Thyroid gland (tissue), 4 donors: ENCODE measurements at regions not wholly inside any gene's neighbourhood (a gene's known extent, or its start where the extent isn't known, plus 50 kb on each side); places are given as distances from the start of the nearest gene placed in this dataset.

Experiments used
- POLR2A ChIP-seq, 2 donors: fragments of 450-650 bp; IDR thresholded peaks; one replicate each; pipeline ENCODE4 v1.6.1; 2017; ENCODE audit warnings: antibody characterized with exemption in 2 of 2, mild to moderate bottlenecking in 2 of 2, moderate library complexity in 1 of 2
- TF ChIP-seq, protein P1 (sequence below), 6 experiments: fragments of 200-600 bp in 3 of 6; fragments of 450-650 bp in 3 of 6; sonication (generic) in 3 of 6; IDR thresholded peaks; one replicate each; pipeline ENCODE4 v1.5.1; 2016 to 2019; ENCODE audit warnings: antibody characterized with exemption in 6 of 6, mild to moderate bottlenecking in 2 of 6, inconsistent platforms in 1 of 6, moderate library complexity in 1 of 6

DNA sequence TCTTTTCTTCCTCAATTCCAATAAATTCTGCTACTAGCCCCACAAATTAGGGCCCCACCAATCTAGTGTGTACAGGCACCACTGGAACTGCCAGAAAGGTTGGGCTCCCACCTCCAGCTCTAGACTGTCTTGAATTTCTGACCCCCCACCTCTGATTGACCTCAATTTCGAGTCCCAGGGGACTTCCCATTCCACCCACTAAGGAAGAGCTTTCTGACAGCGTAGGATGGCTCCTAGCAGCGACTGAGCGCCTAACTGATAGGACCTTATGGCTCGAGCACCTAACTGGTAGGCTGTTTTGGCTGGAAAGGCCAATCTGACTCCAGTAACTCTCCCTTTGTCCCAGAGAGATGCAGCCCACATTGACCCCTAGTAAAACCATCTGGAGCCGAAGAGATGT is 171.6 kb upstream of the ZNF184 start:
- no peak for TF ChIP-seq POLR2A (IDR thresholded peaks at IDR 0.05)
- TF ChIP-seq, protein P1, sequence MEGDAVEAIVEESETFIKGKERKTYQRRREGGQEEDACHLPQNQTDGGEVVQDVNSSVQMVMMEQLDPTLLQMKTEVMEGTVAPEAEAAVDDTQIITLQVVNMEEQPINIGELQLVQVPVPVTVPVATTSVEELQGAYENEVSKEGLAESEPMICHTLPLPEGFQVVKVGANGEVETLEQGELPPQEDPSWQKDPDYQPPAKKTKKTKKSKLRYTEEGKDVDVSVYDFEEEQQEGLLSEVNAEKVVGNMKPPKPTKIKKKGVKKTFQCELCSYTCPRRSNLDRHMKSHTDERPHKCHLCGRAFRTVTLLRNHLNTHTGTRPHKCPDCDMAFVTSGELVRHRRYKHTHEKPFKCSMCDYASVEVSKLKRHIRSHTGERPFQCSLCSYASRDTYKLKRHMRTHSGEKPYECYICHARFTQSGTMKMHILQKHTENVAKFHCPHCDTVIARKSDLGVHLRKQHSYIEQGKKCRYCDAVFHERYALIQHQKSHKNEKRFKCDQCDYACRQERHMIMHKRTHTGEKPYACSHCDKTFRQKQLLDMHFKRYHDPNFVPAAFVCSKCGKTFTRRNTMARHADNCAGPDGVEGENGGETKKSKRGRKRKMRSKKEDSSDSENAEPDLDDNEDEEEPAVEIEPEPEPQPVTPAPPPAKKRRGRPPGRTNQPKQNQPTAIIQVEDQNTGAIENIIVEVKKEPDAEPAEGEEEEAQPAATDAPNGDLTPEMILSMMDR (IDR thresholded peaks at IDR 0.05) = no peak
